Gastroesophageal sphincter (tissue), 3 donors: ENCODE measurements at regions not wholly inside any gene's neighbourhood (a gene's known extent, or its start where the extent isn't known, plus 50 kb on each side); places are given as distances from the start of the nearest gene placed in this dataset.

Experiments
- EP300 ChIP-seq: sonication (generic); formaldehyde crosslinking; IDR thresholded peaks from one replicate; pipeline ENCODE4 v1.6.1; 2017; ENCODE audit warnings: antibody characterized with exemption, mild to moderate bottlenecking
- POLR2A ChIP-seq, 2 donors: fragments of 450-650 bp; IDR thresholded peaks; one replicate each; pipeline ENCODE4 v1.6.1; 2017; ENCODE audit warnings: antibody characterized with exemption in 2 of 2, mild to moderate bottlenecking in 2 of 2, moderate library complexity in 1 of 2
- TF ChIP-seq, protein P1 (sequence below), 4 experiments: fragments of 200-600 bp in 2 of 4; fragments of 450-650 bp in 2 of 4; sonication (generic) in 1 of 4; IDR thresholded peaks; one replicate each; pipeline ENCODE4 v1.5.1; 2017 to 2019; ENCODE audit warnings: antibody characterized with exemption in 4 of 4, mild to moderate bottlenecking in 2 of 4, moderate library complexity in 2 of 4

DNA sequence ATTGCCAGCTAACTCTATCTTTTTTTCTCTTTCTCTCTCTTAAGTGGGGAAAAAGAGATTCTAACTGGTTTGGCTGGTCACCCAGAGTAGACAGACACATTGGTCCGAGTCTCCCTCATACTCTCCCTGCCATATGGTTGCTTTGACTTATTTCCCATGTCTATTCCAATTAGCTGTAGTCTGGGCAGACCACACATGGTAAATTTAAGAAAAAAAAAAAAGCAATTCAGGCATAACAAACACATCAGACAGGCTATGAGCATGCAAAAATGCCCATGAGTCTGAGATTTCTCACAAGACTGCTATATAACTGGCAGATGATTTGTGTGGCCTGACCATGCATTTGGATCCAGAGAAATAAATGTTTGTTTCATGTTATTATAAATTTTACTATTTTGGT is 110.2 kb upstream of the FGF10 start:
- TF ChIP-seq, protein P1, sequence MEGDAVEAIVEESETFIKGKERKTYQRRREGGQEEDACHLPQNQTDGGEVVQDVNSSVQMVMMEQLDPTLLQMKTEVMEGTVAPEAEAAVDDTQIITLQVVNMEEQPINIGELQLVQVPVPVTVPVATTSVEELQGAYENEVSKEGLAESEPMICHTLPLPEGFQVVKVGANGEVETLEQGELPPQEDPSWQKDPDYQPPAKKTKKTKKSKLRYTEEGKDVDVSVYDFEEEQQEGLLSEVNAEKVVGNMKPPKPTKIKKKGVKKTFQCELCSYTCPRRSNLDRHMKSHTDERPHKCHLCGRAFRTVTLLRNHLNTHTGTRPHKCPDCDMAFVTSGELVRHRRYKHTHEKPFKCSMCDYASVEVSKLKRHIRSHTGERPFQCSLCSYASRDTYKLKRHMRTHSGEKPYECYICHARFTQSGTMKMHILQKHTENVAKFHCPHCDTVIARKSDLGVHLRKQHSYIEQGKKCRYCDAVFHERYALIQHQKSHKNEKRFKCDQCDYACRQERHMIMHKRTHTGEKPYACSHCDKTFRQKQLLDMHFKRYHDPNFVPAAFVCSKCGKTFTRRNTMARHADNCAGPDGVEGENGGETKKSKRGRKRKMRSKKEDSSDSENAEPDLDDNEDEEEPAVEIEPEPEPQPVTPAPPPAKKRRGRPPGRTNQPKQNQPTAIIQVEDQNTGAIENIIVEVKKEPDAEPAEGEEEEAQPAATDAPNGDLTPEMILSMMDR (IDR thresholded peaks at IDR 0.05), result no peak
- TF ChIP-seq POLR2A (IDR thresholded peaks at IDR 0.05), result no peak
- no peak for TF ChIP-seq EP300
